ENCODE measurements at regions not wholly inside any gene's neighbourhood (a gene's known extent, or its start where the extent isn't known, plus 50 kb on each side); places are given as distances from the start of the nearest gene placed in this dataset.

GRCh38 chr1:194184425-194184824 is 998.0 kb upstream of the B3GALT2 start:
- DNase-seq = no peak

- DNase-seq = no peak
Observed at GRCh38 chr1:194181845-194182244, 995.4 kb upstream of the B3GALT2 start.

GRCh38 chr1:194176212-194176611 is 989.8 kb upstream of the B3GALT2 start:
- no peak for DNase-seq

- DNase-seq = no peak
Observed at GRCh38 chr1:194175251-194175650, 988.8 kb upstream of the B3GALT2 start.

GRCh38 chr1:194174528-194174927 is 988.1 kb upstream of the B3GALT2 start:
- DNase-seq = no peak

- DNase-seq = no peak
Observed at GRCh38 chr1:194171596-194171995, 985.2 kb upstream of the B3GALT2 start.

- no peak for DNase-seq
Observed at GRCh38 chr1:194167956-194168640, 981.7 kb upstream of the B3GALT2 start.

- no peak for DNase-seq
Observed at GRCh38 chr1:194164755-194165154, 978.3 kb upstream of the B3GALT2 start.

GRCh38 chr1:194161591-194161990 is 975.2 kb upstream of the B3GALT2 start:
- DNase-seq = peak; percentile 4

GRCh38 chr1:194159941-194160340 is 973.5 kb upstream of the B3GALT2 start:
- no peak for DNase-seq

- DNase-seq = no peak
Observed at GRCh38 chr1:194155962-194156361, 969.5 kb upstream of the B3GALT2 start.

- no peak for DNase-seq
Observed at GRCh38 chr1:194151056-194151455, 964.6 kb upstream of the B3GALT2 start.

GRCh38 chr1:194150242-194150641 is 963.8 kb upstream of the B3GALT2 start:
- DNase-seq = no peak

- DNase-seq = no peak
Observed at GRCh38 chr1:194133152-194133551, 946.7 kb upstream of the B3GALT2 start.

GRCh38 chr1:194118086-194118485 is 931.7 kb upstream of the B3GALT2 start:
- DNase-seq = no peak

GRCh38 chr1:194117582-194117981 is 931.2 kb upstream of the B3GALT2 start:
- DNase-seq = no peak

- no peak for DNase-seq
Observed at GRCh38 chr1:194114288-194114687, 927.9 kb upstream of the B3GALT2 start.

GRCh38 chr1:194105381-194105780 is 919.0 kb upstream of the B3GALT2 start:
- no peak for DNase-seq

- no peak for DNase-seq
Observed at GRCh38 chr1:194104247-194104844, 917.9 kb upstream of the B3GALT2 start.

GRCh38 chr1:194103516-194104246 is 917.3 kb upstream of the B3GALT2 start:
- DNase-seq = no peak

- no peak for DNase-seq
Observed at GRCh38 chr1:194103101-194103500, 916.7 kb upstream of the B3GALT2 start.

- no peak for DNase-seq
Observed at GRCh38 chr1:194102607-194103006, 916.2 kb upstream of the B3GALT2 start.

- no peak for DNase-seq
Observed at GRCh38 chr1:194084755-194085154, 898.3 kb upstream of the B3GALT2 start.

GRCh38 chr1:194081444-194081843 is 895.0 kb upstream of the B3GALT2 start:
- DNase-seq = no peak

Data from RPMI8226 (cell line).